NCI-H226 (cell line): ENCODE measurements at regions not wholly inside any gene's neighbourhood (a gene's known extent, or its start where the extent isn't known, plus 50 kb on each side); places are given as distances from the start of the nearest gene placed in this dataset.

ENCODE experiments used
- DNase-seq: peaks from one replicate; pipeline ENCODE4 v3.0.0-alpha.2; 2015

DNA sequence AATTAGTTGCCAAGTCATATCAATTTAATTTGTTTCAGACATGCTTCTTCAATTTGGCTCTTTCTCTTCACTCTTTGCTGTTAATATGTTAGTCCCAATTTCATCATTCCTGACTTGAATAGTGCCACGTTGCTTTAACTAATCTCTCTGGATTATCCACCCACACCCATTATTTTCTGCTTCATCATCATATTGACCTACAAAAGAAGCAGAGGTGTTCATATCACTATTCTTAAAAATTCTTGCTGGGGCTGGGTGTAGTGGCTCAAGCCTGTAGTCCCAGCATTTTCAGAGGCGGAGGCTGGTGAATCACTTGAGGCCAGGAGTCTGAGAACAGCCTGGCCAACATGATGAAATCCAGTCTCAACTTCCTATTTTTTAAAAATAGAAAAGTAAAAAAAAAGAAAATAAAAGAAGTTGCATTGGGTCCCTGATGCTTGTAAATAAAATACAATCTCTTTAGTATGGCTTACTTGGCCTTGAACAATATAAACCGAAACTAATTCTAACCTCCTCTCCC is 65.7 kb upstream of the KCNIP4 start:
- DNase-seq = no peak

DNA sequence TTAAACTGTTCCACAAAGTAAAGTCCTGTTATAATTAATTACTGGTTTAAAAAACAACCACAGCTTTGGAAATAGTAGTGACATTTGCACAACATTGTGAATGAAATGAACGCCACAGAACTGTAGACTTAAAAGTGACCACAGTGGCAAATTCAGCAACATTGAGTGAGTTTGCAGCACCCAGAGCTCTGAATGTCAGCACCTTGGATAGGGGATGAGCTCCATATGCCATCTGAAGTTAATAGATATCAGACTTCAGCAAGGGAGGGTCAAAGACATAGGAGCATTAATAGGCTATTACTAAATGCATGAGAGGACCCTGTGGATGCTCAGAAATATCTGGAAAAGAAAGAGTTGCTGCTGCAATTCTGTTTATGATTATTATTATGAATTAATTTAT is 55.3 kb upstream of the KCNIP4 start:
- DNase-seq = no peak
